Left ventricle myocardium superior (tissue), 1 donor: ENCODE measurements at regions not wholly inside any gene's neighbourhood (a gene's known extent, or its start where the extent isn't known, plus 50 kb on each side); places are given as distances from the start of the nearest gene placed in this dataset.
"Not testable (repeated sequence)": the region's sequence is repeated elsewhere in the genome, so short reads cannot be mapped to it uniquely, and the experiment has no call there.

Experiments
- ATAC-seq: fragments of 200-7000 bp; cut with Tn5 transposase; one replicate; pipeline ENCODE4 v1.9.1; 2020; ENCODE audit warnings: mild to moderate bottlenecking, moderate library complexity
- DNase-seq: peaks from one replicate; pipeline ENCODE4 v3.0.0-alpha.2; 2020
- intact Hi-C: fragments of 100-400 bp; cut with micrococcal nuclease; formaldehyde crosslinking; loops from one replicate; pipeline ENCODE4 v1.11.0; 2022
- donor health status: DM: no; HTN: yes; CAD: no; lungs with severe emphysema.

DNA sequence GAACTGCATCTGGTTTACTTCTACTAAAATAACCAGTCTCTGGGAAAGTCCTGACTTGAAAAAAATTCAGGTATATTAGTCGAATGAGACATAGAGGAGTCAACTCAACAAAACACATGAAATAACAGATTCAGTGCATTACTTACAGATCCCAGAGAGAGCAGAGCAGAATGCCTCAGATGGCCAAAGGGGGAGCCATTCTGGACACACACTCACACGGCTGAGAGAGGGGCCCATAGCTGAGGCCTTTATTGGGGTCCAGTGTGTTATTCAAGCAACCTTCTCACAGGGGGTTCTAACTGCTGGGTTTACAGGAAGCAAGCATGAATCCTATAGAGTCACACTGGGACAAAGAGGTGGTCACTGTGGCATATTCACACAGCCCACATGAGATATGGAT lies 135.1 kb upstream of the SNRPN start:
- intact Hi-C loops = no loop called here
- no peak for DNase-seq
- ATAC-seq = no peak

DNA sequence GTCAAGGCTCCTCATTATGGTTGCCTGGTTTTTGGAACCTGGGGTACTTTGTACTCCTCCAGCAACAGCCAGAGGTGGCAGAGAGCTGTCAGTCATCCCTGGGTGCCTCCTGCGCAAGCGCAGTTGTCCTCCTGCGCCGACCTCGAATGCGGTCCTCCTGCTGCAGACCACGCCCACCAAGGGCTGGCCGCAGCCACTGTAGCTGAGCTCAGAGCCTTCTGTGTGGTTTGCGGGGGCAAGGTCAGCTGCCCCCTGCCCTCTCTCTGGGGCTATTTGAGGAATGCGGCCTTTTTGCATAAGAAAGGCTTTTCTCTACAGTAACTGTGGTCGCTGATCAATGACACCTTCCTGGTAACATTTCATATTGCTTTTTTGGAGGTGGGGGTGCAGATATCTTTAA lies 131.3 kb upstream of the SNRPN start:
- intact Hi-C loops = no loop called here
- ATAC-seq = peak; percentile 98
- peak; percentile 79 for DNase-seq

DNA sequence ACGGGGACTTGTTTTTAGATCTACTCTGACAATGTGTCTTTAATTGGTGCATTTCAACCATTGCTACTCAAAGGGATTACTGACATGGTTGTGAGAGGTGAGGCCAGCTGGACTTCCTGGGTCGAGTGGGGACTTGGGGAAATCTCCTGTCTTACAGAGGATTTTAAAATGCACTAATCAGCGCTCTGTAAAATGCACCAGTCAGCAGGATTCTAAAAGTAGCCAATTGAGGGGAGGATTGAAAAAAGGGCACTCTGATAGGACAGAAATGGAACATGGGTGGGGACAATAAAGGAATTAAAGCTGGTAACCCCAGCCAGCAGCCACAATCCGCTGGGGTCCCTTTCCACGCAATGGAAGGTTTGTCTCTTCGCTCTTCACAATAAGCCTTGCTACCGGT lies 122.5 kb upstream of the SNRPN start:
- intact Hi-C loops = no loop called here
- DNase-seq = no peak
- ATAC-seq = no peak

DNA sequence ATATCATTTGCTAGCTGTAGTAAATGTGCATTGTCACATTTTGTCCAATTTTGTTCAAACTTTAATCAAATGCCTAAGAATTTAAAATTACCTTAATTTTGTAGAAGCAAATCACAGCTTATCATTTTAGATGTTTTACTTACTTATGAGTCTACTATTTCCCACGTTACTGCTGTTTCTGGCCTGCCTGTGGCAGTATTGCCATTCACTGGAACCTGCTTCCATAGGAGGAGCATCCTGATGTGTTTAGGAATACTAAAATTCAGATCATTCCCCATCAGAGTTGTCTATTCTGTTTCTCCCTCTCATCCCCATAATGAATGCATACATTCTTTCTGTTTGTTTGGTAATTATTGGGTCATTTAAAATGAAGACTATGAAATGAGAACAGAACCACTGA lies 119.5 kb upstream of the SNRPN start:
- intact Hi-C loops = no loop called here
- ATAC-seq (no peak), DNase-seq (no peak)

DNA sequence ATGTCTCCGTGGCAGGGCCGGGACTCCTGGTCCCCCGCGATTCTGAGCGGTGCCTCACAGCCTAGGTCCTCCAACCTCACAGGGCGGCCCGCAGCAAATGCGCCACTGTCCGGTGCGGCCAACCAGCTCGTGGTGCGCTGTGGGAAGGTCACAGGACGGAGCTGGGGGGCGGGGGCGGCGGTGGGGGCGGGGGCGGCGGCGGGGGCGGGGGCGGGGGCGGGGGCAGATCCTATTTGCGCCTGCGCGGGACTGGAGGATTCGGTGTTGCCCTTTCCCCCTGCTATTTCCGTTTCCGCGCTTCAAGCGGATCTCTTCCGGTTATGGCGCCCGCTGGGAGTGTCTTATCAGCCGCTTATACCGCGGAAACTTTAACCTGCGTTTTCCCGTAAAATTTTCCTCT lies 106.7 kb upstream of the SNRPN start:
- DNase-seq = peak; percentile 65
- peak; percentile 95 for ATAC-seq
- intact Hi-C loops = no loop called here

DNA sequence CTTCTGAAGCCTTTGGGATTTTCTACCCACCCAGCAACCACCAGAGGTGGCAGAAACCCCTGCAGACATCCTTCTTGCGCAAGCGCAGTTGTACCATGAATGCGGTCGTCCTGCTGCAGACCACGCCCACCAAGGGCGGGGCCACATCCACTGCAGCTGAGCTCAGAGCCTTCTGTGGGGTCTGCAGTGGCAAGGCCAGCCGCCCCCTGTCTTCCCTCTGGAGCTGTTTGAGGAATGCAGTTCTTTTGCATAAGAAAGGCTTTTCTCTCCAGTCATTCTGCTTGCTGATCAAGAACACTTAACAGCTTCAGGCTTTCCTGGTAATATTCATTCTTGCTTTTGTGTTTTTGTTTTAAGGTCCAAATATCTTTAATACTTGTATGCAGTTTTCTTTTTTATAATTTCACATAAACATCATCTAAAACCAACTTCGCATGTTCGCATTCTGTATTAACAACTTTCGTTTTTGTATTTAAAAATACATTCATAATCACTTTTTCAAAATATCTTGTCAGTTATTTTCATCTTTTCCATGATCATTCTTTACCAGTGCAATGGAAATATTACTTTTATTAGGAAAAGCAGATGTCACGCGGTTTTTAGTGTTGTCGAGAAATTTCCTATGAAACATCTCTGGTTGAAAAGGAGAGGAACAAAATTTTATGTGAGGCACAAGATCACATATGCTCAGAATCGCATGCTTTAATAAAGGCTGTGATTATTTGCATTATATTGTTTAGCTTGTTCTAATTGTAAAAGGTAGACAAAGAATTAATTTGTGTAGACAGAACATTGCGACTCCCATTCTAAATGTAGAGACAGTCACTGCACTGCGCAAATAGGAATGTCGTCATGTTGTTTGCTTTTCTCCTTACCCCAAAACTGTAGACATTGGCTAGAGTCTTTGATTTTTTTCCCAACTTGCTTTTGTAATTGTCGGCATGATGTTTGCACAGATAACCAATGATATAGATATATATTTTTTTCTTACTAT lies 98.1 kb upstream of the SNRPN start:
- ATAC-seq (peak; percentile 89), DNase-seq (peak; percentile 74)
- intact Hi-C loops = no loop called here

DNA sequence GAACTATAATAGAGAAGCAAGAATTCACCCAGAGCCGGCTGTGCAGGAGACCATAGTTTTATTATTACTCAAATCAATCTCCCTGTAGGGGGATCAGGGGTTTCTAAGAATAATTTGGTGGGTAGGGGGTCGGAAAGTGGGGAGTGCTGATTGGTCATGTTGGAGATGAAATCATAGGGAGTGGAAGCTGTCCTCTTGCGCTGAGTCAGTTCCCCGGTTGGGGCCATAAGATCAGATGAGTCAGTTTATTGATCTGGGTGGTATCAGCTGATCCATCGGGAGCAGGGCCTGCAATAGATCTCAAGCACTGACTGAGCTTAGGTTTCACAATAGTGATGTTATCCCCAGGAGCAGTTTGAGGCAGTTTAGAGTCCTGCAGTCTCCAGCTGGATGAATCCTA lies 97.0 kb upstream of the SNRPN start:
- ATAC-seq (peak; percentile 5), DNase-seq (no peak)
- intact Hi-C loops = no loop called here

DNA sequence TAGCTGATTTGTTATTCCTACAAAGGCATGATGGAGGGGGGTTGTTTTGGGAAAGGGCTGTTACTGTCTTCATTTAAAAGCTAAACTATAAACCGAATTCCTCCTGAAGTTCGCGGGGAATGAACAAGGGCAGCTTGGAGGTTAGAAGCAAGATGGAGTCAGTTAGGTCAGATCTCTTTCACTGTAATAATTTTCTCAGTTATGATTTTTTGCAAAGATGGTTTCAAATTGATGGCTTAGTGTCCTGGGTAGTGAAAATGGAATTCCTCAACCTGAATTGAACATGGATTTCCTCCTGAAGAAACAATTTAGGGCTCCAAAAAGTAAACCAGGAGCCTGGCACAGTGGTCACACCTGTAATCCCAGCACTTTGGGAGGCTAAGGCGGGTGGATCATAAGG lies 96.6 kb upstream of the SNRPN start:
- DNase-seq, intact Hi-C loops, ATAC-seq: not testable (repeated sequence)

DNA sequence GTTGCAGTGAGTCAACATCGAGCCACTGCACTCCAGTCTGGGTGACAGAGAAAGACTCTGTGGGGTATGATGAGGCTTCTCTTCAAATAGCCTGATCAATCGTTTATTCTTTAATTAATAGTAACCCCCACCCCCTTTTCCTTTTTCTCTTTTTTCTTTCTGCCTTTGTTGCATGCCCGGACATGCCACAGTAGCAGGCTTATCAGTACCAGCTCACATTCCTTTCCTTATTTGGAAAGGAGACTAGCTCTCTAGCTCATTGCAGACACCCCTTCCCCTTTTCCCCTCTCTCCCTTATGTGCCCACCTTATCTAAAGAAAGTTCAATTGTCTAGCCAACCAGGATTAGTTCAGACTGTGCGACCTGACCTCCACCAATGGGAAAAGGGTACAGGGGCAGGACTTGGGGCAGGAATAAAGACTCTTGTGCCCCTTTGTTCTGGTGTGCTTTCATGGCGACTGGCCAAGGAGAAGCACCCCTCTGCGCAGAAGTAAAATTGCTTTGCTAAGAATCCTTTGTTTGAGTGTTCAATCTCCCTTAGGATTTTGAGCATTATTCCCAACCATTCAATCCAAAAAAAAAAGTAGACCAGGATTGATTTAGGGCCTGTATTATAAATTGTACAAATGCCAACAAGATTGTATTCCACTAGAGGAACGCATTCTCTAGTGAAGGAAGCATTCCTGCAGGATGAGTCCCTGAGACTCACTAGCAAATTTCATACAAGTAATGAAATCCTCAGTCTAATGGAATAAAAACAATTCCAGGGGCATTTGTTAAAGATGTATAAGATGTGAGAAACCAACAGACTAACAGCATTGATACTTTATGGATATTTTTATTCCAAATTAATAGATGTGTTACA lies 95.8 kb upstream of the SNRPN start:
- intact Hi-C loops = no loop called here
- DNase-seq = no peak
- ATAC-seq = peak; percentile 22

DNA sequence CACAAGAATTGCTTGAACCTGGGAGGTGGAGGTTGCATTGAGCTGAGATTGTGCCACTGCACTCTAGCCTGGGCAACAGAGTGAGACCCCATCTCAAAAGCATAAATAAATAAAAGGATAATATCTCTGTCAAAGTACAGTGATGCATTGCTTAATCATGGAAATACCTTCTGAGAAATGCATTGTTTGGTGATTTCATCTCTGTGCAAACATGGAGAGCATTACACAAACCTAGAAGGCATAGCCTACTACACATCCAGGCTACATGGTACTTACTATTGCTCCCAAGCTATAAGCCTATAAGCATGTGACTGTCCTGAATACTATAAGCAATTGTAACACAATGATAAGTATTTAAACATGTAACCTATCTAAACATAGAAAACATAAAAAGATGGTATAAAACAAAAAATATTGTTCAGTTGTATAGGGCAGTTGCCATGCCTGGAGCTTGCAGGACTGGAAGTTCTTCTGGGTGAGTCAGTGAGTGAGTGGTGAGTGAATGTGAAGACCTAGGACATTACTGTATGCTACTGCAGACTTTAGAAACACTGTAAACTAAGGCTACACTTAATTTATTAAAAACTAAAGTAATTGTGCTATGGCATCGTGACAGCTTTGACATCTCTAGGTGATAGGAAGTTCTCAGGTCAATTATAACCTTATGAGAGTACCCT lies 93.6 kb upstream of the SNRPN start:
- ATAC-seq (no peak), DNase-seq (no peak)
- intact Hi-C loops = no loop called here

DNA sequence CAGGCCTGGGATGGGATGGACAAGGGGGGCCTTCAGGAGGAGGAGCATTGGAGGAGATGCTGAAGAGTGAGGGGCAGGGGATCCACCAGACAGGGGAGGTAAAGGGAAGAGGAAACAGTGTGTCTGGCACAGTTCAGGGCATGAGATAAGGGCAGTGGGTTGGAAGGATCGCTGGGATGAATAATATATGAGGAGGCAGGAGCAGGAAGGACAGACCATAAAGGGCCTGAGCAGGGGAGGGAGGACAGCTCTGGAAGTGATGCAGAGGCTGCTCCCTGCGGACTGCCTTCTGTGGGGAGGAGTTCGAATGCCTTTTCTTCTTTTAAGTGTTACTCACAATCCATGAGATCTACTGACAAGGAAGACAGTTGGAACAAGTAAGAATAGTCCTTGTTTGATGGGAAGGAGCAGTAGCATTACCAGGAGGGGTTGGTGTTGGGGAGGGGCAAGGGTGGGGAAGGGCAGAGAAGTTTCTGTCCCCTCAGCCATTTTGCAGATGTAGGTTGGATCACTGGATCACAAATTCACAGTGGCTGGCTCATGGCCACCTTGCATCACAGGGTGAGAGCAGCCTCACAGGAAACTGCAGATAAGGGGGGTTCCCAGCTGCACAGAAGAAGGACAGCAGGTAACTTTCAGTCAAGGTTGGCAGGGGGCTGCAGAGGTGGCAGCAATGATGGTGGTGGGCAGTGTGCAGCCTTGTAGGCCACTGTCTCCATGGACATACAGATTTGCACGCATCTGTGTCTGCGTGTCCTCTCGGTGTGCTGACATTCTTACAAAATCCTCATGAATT lies 91.9 kb upstream of the SNRPN start:
- intact Hi-C loops = no loop called here
- DNase-seq (no peak), ATAC-seq (peak; percentile 82)

DNA sequence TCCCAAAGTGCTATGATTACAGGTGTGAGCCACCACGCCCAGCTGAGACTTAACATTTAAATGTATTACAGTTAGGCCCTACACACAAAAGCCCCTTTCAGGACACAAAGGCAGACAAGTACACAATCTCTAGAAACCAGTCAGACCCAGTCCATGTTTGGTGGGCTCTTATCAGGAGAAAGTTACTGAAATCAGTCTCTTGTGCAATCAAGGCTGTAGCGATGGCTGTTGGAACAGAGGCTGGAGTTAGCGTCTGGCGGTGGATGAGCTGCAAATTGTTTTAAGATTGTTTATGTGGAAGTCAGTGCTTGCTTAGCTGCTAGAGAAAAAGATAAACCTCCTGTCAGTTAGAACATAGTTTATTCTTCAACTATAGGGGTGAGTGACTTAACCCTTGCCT lies 89.5 kb upstream of the SNRPN start:
- intact Hi-C loops = no loop called here
- ATAC-seq = no peak

DNA sequence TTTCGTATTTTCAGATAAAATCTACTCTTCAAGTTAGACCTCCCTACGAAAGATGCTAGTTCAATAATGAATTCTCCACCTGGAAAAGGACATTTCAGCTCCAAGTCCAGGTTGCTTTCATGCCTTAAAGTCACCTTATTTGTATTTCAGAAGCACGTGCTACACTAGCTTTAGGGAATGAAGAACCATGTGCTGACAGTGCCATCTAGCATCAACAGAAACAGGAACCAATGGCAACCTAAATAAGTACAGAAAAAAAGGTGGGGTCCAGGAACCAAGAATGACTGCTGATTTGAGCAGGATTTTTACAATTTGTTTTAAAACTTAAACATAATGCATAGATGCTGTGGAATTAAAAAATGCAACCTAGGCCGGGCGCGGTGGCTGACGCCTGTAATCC lies 77.6 kb upstream of the SNRPN start:
- no peak for DNase-seq
- no peak for ATAC-seq
- intact Hi-C loops = loop anchor here (5.0 kb wide), 1 partner anchor 95 kb away; no protein-coding TSS in a partner anchor

More for the DNA sequence above, 89.5 kb upstream of the SNRPN start:
- DNase-seq = no peak

DNA sequence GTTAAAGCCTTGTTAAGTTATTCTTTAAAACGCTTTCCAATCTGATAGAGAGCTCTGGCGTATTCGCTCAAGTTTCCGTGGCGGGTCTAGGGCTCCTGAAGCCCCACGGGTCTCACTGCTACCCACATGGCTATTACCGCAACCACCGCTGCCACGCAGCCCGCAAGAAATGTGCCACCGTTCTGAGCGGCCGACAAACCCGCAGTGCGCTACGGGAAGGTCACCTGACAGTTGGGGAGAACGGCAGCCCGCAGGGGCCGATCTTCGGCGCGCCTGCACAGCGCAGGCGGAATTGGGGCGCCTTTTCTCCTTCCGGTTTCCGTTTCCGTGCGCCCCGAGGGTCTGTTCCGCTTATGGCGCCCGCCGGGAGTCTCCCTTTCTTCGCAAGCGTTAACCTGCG lies 76.6 kb upstream of the SNRPN start:
- ATAC-seq (peak; percentile 89), DNase-seq (peak; percentile 57)
- intact Hi-C loops = loop anchor here (5.0 kb wide), 1 partner anchor 96 kb away; no protein-coding TSS in a partner anchor

DNA sequence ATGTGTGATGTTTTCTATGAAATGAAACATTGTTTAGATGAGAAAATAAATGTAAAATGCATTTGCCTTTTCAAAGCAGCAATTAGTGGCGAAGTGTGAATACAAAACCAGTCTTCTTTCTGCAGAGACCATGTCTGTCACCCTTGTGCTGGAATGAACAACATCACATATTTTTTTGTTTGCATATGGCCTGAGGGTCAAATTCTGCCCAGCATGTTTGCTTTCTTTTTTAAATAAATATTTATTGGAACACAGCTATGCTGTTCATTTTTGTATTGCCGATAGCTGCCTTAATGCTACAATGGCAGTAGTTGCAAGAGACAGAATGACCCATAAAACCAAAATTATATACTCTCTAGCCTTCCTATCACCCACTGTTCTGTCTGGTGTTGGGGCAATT lies 75.3 kb upstream of the SNRPN start:
- intact Hi-C loops = loop anchor here (5.0 kb wide), 1 partner anchor 97 kb away; no protein-coding TSS in a partner anchor
- DNase-seq (no peak), ATAC-seq (no peak)

DNA sequence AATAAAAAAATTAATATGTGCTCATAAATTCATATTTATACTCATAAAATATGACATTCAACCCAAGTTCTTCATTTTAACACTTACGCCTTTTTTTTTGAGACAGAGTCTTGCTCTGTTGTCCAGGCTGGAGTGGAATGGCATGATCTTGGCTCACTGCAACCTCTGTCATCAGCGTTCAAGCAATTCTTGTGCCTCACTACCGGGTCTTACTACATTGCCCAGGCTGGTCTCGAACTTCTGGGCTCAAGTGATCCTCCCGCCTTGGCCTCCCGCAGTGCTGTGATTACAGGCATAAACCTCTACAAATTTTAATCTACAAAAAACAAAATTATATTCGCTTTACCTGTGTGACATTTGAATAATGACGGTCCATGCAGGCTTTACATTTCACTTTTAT lies 74.1 kb upstream of the SNRPN start:
- intact Hi-C loops = no loop called here
- no peak for ATAC-seq
- DNase-seq = no peak

DNA sequence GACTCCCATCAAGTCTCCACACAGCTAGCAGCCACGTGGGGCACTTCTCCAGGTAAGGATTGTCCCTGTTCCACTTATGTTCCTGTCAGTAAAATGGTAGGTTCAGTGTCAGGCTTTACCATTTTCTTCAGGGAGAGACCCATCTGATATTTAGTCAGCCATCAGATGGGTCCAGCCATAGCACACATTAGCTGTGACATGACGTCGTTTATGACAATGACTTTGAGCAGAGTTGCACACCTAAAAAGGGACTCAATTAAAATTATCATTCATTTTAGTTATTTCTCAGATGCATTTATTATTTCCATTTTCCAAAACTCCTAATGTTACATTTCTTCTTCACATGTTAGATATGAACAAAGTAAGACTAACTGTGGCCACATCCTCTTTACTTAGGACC lies 68.2 kb upstream of the SNRPN start:
- intact Hi-C loops = no loop called here
- DNase-seq (no peak), ATAC-seq (no peak)

DNA sequence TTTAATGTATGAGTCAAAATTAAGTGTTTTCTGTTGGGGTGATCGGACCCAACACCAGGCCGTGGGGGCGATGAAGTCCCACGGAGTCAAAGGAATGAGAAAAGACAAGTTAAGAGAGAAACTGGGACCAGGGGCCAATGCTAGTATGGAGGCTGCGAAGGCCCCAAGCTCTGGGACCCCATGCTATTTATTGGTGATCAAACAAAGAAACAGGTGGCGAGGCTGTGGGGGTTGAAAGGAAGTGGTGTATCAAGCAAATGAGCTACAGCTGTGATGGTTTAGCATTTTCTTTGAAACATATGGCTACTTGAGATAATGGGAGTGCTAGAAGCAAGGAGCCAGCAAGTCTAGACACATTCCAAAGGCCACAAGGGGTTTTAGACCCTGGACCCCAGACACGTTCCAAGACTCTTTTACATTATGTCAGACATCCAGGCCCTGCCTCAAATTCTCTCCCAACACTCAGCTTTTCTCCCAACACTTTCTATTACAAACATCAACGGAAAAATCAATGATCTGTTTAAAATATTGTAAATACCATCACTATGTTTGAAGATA lies 56.0 kb upstream of the SNRPN start:
- intact Hi-C loops = no loop called here
- DNase-seq (no peak), ATAC-seq (no peak)
